NCI-H1417 treated with DMSO at 0.1 percent for 48 hours (cell line): ENCODE measurements at regions not wholly inside any gene's neighbourhood (a gene's known extent, or its start where the extent isn't known, plus 50 kb on each side); places are given as distances from the start of the nearest gene placed in this dataset.

Experiments
- DNase-seq: peaks from one replicate; lab custom pipeline; 2025; lab: John Stamatoyannopoulos, UW

DNA sequence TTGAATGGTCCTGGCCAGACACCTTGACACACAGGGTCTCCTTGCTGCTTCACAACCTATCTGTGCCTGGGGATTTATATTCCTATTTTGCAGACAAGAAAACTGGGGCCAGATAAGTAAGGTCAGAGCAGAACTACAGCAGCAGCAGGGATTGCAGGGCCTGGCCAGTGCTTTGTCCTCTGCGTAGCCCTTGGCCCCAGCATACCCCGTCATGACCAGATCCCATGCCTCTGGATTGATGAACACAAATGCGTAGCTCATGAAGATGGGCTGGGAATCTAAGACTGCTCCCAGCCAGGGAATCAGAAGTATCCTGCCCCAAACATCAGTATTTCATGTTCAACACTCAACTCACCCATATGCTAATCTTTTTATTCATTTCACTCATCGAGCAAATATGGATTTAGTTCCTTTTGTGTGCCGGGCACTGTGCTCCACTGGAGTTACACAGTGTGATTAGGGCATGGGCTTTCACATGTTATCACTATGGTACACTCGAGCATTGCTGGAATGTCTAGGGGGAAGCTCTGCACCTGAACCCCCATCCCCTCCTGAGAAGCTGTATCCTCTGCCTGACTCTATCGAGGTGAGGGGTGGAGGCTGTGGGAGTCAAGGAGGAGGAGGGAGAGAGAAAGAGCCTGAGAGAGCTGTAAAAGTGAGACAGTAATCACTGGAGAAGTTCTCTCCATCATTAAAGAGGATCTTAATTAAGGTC lies 143.3 kb downstream of the CYP26B1 start:
- no peak for DNase-seq

DNA sequence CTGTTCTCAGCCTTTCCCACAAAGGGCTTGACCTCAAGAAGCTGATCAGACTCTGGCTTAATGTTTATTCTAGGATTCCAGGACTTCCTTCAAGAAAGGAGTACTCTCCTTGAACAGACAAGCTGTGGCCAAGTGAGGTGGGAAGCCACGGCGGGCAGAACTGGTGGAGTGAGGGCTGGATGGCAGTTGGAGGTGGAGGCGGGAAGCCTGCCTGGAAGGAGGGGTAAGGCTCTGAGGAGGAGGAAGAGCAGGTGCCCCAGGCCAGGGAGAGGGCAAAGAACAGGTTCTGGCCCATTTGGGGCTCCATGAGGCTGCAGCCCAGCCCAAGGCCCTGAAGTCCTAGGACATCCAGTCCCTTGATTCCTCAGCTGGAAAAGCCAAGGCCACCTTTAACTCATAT lies 143.9 kb downstream of the CYP26B1 start:
- DNase-seq = no peak

DNA sequence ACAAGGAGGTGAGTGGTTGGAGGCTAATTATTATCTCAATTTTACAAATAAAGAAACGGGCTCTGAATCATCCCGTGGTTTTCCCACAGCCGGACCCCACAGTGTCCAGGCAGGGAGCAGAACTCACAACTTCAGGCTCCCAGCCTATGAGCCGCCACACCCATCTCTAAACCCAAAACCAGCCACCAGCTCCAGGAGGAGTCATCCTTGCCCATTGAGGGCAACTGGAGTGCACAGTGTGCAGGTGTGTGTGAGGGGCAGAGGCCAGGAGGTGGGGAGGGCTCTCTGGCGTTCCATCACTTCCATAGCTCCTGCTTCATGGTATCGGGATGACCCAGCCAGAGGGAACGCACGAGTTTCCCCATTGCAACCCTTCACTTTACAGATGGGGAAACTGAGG lies 144.5 kb downstream of the CYP26B1 start:
- DNase-seq = no peak

DNA sequence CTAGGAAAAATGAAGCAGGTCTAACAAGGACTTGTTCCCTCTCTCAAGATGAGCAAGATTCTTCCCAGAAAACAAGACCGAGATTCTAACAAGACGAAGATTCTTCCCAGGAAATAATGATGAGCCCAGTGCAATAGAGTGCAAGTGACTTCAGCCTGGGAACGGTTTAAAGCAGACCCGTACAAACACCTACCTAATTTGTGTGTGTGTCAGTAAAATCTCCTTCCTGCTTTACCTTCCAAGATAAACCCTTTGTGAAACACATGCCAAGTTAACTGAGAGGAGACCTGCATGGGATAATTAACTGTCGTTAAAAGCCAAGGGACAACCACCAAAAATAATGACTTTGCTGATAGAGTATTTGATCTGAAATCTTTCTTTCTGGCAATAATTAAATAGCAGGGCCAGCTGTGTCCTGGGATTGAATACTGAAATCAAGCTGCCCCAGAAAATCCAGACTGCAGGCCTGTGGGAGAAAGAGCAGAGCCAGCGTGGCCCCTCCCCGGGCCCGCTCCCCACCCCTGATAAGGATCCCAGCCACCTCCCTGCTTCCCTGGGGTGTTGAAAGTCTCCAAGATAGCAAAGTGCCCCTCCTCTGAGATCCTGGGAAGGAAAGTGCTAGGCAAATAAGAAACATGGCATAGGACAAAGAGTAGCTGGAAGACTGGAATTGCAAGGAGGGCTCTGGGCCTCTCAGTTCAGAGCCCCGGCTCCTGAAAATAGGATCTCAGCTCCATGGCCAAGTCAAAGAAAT lies 145.5 kb downstream of the CYP26B1 start:
- DNase-seq = no peak

DNA sequence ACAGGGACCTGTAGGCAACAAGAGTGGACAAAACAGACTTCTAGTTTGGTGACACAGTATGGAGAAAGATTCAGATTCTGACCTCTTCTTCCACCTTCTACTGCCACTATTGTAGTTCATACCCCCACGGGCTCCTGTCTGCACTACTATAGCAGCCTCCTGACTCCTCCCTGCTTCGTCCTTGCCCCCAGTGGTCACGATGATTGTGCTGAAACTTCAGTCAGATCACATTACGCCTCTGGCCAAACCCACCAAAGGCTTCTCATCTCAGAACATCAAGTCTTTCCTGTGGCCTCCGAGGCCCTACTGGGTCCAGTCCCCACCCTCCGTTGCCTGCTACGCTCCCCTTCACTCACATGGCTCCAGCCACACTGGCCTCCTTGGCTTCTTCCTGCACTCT lies 147.6 kb downstream of the CYP26B1 start:
- no peak for DNase-seq

- DNase-seq = no peak
Observed at GRCh38 chr2:71999580-71999979, 148.1 kb downstream of the CYP26B1 start.

- no peak for DNase-seq
Observed at GRCh38 chr2:71997843-71998242, 149.8 kb downstream of the CYP26B1 start.

GRCh38 chr2:71995067-71995665 lies 152.5 kb downstream of the CYP26B1 start:
- DNase-seq = no peak

DNA sequence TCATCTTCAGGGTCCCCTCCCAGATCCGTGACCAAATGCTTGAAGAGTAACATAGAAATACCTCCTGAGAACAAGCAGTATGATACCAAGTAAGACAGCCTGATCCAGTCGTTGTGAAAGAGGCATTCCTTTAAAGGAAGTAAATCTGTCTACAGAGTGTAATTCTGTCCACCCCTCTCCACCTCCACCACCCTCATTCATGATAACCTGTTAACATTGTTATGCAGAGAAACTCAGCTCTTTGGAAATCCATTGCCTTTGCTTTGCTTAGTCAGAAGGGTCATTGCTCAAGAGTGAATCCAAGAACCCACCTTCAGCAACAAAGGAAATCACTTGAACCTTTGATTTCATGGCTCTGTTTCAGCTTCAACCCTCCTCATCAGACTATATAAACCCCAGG lies 155.6 kb downstream of the CYP26B1 start:
- no peak for DNase-seq

DNA sequence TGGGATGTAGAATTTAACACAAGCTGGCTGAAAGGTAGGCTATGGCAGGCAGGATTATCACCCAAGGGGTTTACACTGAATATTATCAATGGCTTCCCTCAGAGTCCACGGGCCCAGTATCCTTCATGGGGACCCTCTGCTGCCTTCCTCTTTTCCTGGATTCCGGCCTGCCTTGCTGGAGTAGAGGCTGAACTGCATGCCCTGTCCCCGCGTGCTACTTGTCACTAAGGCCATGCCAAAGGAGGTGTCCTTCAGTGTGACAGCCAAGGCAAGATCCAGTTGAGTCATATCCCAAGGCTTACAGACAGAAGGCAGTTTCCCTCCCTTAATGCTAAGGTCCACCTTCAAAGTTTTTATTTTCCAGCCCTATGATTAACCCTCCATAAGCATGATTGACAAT lies 156.3 kb downstream of the CYP26B1 start:
- no peak for DNase-seq

- DNase-seq = no peak
Observed at GRCh38 chr2:71990826-71991225, 156.8 kb downstream of the CYP26B1 start.

GRCh38 chr2:71990122-71990521 lies 157.5 kb downstream of the CYP26B1 start:
- no peak for DNase-seq

DNA sequence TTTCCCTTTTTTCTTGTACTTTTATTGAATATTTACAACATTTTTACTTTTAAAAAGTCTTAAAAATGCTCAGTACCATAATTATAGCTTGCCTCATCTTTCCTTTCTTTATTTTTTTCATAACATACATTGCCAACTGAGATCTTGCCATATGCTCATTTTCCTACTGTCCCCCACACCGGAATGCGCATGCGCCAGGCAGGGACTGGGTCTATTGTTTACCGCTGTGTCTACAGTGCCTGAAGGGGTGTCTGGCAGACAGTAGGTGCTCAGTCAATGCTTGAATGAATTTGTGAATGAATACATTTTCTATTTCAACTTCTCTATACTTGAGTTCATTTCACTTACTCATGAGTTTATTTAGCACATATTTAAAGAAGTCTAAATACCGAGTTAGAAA lies 158.0 kb downstream of the CYP26B1 start:
- no peak for DNase-seq

GRCh38 chr2:71988170-71988569 lies 159.5 kb downstream of the CYP26B1 start:
- no peak for DNase-seq

- no peak for DNase-seq
Observed at GRCh38 chr2:71976685-71977084, 171.0 kb downstream of the CYP26B1 start.

DNA sequence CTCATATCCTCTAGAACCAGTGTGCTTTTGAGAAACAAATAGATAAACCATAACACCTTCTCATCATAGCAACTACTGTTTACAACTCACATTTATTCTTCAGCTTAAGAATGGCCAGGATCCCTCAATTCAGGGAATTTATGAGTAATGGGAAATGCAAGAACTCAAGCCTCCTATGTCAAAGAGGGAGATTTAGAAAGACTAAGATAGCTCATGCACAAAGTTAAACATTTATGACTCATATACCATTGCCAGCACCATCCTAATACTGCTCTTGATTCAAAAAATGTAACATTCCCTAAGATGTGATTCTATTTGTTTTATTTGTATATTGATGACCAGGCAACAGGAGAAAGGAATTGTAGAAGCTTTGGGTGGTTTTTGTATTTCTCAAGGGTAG lies 172.8 kb downstream of the CYP26B1 start:
- DNase-seq = no peak

- no peak for DNase-seq
Observed at GRCh38 chr2:71971493-71971892, 176.2 kb downstream of the CYP26B1 start.

- DNase-seq = no peak
Observed at GRCh38 chr2:71965530-71965929, 182.1 kb downstream of the CYP26B1 start.

DNA sequence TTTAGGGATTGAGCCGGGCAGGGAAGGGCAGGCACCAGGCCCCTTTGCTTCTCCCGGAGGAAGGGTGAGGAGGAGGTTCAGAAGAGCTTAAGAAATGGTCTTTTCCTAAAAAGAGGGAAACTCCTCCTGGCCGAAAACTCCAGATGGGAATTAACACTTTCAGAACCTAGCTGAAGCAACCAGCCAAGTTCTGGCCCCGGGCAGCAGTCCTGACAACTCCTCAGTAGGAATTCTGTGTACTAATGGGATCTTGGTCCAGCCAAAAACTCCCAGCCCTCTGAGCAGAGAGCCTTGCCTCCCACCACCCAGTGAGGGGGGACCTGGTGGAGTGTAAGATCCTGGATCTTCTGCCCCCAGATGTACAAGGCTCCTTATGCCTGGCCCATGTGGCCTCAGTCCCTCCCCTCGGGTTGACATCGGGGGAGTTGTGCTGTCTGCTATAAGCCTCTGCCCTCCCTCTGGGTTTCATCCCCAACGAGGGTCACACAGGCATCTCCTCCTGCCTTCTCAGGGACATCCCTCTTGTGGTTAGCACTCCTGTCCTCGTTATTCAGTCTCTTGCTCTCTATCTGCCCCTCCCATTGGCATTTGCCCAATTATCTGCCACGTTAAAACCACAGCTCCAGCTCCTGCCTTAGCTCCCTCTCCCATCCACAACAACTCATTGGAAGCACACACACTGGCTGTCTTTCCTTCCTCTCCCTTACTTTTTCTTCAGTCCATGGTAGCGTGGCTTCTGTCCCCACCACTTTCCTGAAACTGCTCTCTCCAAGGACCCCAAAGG lies 184.6 kb downstream of the CYP26B1 start:
- DNase-seq = no peak

DNA sequence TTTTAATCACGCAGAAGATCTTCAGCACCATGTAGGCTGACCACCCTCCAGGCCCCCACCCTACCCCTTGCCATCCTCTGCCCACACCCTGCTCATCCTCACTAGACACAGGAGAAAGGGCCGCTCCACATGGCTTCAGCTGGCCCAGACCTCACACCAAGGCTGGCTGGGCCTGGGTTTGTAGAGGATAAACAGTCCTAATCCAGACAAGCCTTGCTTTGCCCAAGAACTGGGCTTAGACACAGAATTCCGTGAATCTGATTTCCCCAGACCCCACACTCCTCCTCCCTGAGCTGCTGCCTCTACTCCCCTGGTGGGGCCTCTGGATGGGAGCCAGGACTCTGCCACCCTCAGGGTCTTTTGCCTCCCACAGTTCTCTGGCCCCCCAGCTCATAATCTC lies 185.3 kb downstream of the CYP26B1 start:
- DNase-seq = no peak

DNA sequence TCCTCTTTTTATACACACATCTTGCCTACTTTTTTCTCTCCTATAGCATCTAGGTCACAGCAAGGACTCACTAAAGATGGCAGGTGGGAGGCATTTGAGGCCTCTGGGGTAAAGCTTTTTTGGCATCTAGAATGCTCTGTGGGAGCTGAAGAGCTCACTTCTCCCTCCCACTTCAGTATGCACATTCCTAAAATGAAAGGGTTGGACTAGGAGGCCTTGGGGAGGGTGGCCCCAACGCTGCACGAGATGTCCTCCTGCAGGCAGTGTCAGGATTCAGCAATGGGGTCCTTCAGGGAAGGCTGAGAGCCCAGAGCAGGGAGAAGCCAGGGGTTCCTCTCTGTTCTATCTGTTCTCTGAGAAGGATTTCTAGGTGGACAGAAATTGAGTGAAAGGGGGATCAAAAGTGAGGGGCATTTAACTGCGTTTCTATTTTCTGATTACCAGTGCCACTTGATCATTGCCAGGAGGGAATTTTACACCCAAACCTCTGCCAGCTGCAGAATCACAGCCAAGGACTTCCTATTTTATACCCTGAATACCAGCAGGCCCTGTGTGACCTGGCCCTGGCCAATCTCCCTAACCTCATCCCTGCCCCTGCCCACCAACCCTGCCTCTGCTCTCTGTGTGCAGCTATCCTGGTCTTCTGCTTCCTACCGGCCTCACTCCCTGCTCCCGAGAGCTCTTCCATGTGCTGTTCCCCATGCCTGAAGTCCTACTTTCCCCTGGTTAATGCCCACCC lies 186.2 kb downstream of the CYP26B1 start:
- DNase-seq = no peak

GRCh38 chr2:71959494-71959893 lies 188.2 kb downstream of the CYP26B1 start:
- no peak for DNase-seq
